Cardiac muscle cell (in vitro differentiated cells and primary cell): ENCODE measurements at regions not wholly inside any gene's neighbourhood (a gene's known extent, or its start where the extent isn't known, plus 50 kb on each side); places are given as distances from the start of the nearest gene placed in this dataset.

Experiments
- DNase-seq, 2 donors: peaks; one replicate each; pipeline versions ENCODE4 v3.0.0 to v3.0.0-alpha.2; 2010 to 2017; ENCODE audit warnings: low read depth in 1 of 2, low spot score in 1 of 2
- H3K27ac ChIP-seq: fragments of 200-600 bp; sonication (generic); 2 replicates; pipeline ENCODE4 v1.5.1; 2016
- H3K27me3 ChIP-seq: fragments of 200-600 bp; sonication (generic); 2 replicates; pipeline ENCODE4 v1.6.0; 2016; ENCODE audit warnings: control low read depth
- H3K36me3 ChIP-seq: fragments of 200-600 bp; sonication (generic); 2 replicates; pipeline ENCODE4 v1.5.1; 2016; ENCODE audit warnings: control low read depth
- H3K4me1 ChIP-seq: fragments of 200-600 bp; sonication (generic); 2 replicates; pipeline ENCODE4 v1.8.1; 2017; ENCODE audit warnings: low read depth, mild to moderate bottlenecking, mixed run types
- H3K4me3 ChIP-seq: fragments of 200-600 bp; sonication (generic); 2 replicates; pipeline ENCODE4 v1.5.1; 2016; ENCODE audit warnings: mild to moderate bottlenecking
- H3K9me3 ChIP-seq: fragments of 200-600 bp; sonication (generic); 2 replicates; pipeline ENCODE4 v1.5.1; 2017; ENCODE audit warnings: low read depth, mild to moderate bottlenecking, control low read depth
- TF ChIP-seq, protein P1 (sequence below): IDR thresholded peaks from 2 replicates; pipeline ENCODE4 v1.5.1; 2012; ENCODE audit warnings: low read depth, mild to moderate bottlenecking, low read length

DNA sequence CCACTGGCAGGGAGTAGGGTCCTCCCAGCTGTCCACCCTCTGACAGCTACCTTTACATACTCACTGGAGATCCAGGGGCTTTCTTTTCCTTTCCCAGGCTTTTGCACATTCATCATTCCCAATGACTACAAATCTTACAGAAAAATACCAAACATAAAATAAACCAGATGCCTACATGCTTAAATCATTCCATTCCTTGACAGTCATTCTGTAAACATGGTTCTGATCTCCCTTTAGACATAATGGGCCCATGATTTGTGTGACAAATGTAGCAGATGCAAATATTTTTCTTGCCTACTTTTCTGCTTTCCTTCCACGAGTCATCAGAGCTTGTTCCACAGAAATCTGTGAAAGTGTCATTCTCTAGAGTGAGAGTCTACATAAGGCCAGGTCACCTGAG lies 207.0 kb downstream of the IDS start:
- Histone ChIP-seq H3K36me3 (no peaks in the 10 kb centered on the region), H3K27ac (no peak overlapping the region), H3K9me3 (no peaks in the 10 kb centered on the region), H3K4me1 (no peaks in the 10 kb centered on the region), H3K27me3 (no peaks in the 10 kb centered on the region), H3K4me3 (no peak overlapping the region)
- no peak for DNase-seq
- TF ChIP-seq, protein P1, sequence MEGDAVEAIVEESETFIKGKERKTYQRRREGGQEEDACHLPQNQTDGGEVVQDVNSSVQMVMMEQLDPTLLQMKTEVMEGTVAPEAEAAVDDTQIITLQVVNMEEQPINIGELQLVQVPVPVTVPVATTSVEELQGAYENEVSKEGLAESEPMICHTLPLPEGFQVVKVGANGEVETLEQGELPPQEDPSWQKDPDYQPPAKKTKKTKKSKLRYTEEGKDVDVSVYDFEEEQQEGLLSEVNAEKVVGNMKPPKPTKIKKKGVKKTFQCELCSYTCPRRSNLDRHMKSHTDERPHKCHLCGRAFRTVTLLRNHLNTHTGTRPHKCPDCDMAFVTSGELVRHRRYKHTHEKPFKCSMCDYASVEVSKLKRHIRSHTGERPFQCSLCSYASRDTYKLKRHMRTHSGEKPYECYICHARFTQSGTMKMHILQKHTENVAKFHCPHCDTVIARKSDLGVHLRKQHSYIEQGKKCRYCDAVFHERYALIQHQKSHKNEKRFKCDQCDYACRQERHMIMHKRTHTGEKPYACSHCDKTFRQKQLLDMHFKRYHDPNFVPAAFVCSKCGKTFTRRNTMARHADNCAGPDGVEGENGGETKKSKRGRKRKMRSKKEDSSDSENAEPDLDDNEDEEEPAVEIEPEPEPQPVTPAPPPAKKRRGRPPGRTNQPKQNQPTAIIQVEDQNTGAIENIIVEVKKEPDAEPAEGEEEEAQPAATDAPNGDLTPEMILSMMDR: no peak

DNA sequence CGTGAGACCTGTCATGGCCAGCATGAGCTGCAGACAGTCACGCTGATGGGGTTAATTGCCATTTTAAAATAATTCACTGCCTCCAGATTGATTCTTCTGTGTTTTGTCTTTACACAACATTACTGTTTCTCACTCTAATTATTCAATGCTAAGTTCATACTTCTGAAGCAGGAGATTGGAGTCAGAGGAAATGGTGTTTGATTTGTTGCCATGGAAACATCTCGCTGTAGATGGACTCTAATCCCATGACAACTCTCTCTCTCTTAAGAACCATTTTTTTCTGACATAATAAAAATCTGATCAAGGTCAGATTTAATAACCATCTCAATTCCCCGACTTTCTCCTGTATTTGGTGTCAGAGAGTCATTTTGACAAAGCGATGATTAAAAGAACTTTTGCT lies 209.0 kb downstream of the IDS start:
- no peaks in the 10 kb centered on the region for H3K27me3 ChIP-seq
- no peaks in the 10 kb centered on the region for H3K9me3 ChIP-seq
- TF ChIP-seq, protein P1: no peak
- H3K4me3 ChIP-seq: no peak overlapping the region
- H3K27ac ChIP-seq: no peak overlapping the region
- no peaks in the 10 kb centered on the region for H3K4me1 ChIP-seq
- no peak for DNase-seq
- no peaks in the 10 kb centered on the region for H3K36me3 ChIP-seq

DNA sequence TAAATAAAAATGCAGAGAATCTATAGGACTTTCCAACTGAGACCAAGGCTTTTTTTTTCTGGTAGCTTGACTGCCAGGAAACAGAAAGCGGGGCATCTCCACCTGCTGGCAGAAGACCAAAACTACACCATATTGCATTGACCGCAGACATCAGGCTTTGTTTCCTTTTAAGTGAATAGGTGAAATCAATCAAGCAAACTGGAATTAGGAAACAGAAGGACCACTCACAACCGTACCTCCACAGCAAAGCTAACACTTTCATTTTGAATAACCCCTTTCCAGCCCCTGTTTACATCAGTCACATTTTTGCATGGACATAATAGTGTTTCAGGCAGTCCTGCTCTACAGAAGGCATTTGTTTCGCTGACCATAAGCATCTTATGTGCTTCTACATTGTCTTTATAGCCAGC lies 218.2 kb downstream of the IDS start:
- Histone ChIP-seq H3K9me3 (no peaks in the 10 kb centered on the region), H3K27me3 (no peaks in the 10 kb centered on the region), H3K4me1 (no peaks in the 10 kb centered on the region), H3K4me3 (no peak overlapping the region), H3K27ac (no peak overlapping the region), H3K36me3 (no peaks in the 10 kb centered on the region)
- peak; percentile 43 to 61 for DNase-seq
- TF ChIP-seq, protein P1: peak; percentile 61

DNA sequence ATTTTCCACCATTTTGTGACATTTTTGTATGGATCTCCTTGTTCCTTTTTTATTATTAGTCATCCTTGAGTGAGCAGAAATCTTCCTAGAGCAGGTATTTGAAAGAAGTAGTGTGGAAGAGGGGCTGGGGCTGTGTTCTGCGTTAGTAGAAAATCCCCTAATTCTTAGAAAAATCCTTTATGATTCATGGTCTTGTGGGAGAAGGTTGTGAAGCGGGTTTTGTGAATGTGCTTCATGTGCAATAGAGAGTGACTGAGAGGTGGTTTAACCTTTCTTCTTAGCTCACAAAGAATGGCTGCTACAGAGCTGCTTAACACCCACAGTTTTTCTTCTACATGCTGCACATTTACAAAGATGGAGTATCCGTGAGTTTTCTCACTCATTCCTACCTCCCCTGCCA lies 220.5 kb downstream of the IDS start:
- no peaks in the 10 kb centered on the region for H3K4me1 ChIP-seq
- H3K27me3 ChIP-seq: no peaks in the 10 kb centered on the region
- H3K27ac ChIP-seq: no peak overlapping the region
- no peaks in the 10 kb centered on the region for H3K36me3 ChIP-seq
- H3K4me3 ChIP-seq: no peak overlapping the region
- DNase-seq: no peak
- no peaks in the 10 kb centered on the region for H3K9me3 ChIP-seq
- TF ChIP-seq, protein P1: no peak

DNA sequence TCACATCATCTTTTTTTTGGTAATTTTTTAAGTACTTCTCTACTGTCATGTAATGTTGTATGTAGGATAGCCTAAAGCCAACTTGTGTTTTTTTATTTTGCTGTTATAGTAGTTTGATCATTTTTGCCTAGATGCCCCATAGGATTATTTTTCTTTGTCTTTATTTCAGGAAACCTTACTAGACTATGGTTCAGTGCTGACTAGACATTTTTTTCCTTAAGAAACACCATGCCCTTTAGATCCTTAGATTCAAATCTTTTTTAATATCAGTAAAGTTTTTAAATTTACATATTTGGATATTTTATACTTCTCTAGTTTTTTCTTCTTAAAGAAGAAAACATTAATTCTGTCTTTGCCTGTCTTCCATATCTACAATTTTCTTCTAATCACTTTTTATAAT lies 221.3 kb downstream of the IDS start:
- Histone ChIP-seq H3K27me3 (no peaks in the 10 kb centered on the region), H3K4me1 (no peaks in the 10 kb centered on the region), H3K36me3 (no peaks in the 10 kb centered on the region), H3K4me3 (no peak overlapping the region), H3K9me3 (no peaks in the 10 kb centered on the region), H3K27ac (no peak overlapping the region)
- TF ChIP-seq, protein P1: no peak
- no peak for DNase-seq

DNA sequence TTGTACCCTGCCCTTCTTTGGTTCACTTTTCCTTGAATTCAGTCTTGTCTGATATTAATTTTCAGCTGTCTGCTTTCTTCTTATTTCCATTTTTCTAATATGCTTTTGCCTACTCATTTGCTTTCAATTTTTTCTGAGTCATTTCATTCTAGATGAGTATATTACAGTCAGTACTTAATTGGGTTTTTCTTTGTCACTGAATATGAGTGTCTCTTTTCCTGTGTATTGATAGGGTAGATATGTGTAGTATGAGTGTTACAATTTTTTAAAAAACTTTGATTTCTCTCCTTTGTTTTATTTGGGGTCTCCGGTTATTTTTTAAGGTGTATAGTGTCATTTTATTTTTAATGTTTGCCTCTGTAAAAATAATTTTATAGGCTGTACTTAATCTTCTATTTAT lies 222.2 kb downstream of the IDS start:
- H3K27ac ChIP-seq: no peak overlapping the region
- H3K36me3 ChIP-seq: no peaks in the 10 kb centered on the region
- no peak overlapping the region for H3K4me3 ChIP-seq
- no peak for DNase-seq
- H3K9me3 ChIP-seq: no peaks in the 10 kb centered on the region
- TF ChIP-seq, protein P1: no peak
- no peaks in the 10 kb centered on the region for H3K4me1 ChIP-seq
- no peaks in the 10 kb centered on the region for H3K27me3 ChIP-seq
